ENCODE measurements at regions not wholly inside any gene's neighbourhood (a gene's known extent, or its start where the extent isn't known, plus 50 kb on each side); places are given as distances from the start of the nearest gene placed in this dataset.

- H3K27me3 Mint-ChIP-seq (ENCODE audit: low read depth), result no peaks in the 10 kb centered on the region
- TF ChIP-seq CTCF (conservative IDR thresholded peaks at IDR 0.05), result no peak
- no peaks in the 10 kb centered on the region for H3K9me3 Mint-ChIP-seq
- H3K36me3 Mint-ChIP-seq (ENCODE audit: low read depth), result no peaks in the 10 kb centered on the region
- no peaks in the 10 kb centered on the region for H3K4me1 Mint-ChIP-seq
- DNase-seq (ENCODE audit: low read depth, low spot score), result no peak
- H3K4me3 Mint-ChIP-seq, result no peak overlapping the region
- no peak overlapping the region for H3K27ac Mint-ChIP-seq (ENCODE audit: unreplicated experiment)
Measured at GRCh38 chr11:105227363-105227762, 87.8 kb upstream of the CARD18 start.

DNA sequence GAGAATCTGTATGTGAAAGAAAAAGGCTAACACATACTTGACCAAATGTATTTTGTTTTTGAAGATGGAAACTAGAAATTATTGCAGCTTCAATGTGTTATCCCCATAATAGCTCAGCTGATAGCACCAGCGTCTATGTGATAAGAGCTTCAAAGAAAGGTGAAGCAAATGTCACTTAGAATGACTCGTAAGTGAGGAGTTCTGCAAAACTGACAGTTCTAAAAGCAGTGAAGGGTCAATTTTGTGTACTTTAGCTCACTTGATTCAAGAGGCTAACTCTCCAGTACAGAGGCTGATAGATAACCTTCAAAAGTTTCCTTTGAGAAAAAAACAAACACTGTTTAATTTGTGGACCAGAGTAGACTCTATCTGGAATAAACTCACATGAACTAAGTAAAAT lies 87.2 kb upstream of the CARD18 start:
- TF ChIP-seq CTCF (conservative IDR thresholded peaks at IDR 0.05), result no peak
- Mint-ChIP-seq H3K27ac (ENCODE audit: unreplicated experiment) (no peak overlapping the region), H3K36me3 (ENCODE audit: low read depth) (no peaks in the 10 kb centered on the region), H3K9me3 (no peaks in the 10 kb centered on the region), H3K4me3 (no peak overlapping the region), H3K27me3 (ENCODE audit: low read depth) (no peaks in the 10 kb centered on the region), H3K4me1 (no peaks in the 10 kb centered on the region)
- DNase-seq (ENCODE audit: low read depth, low spot score), result no peak

GRCh38 chr11:105226091-105226490 lies 86.5 kb upstream of the CARD18 start:
- no peak overlapping the region for H3K27ac Mint-ChIP-seq (ENCODE audit: unreplicated experiment)
- no peak for DNase-seq (ENCODE audit: low read depth, low spot score)
- H3K4me1 Mint-ChIP-seq, result no peaks in the 10 kb centered on the region
- H3K36me3 Mint-ChIP-seq (ENCODE audit: low read depth), result no peaks in the 10 kb centered on the region
- H3K4me3 Mint-ChIP-seq, result no peak overlapping the region
- no peaks in the 10 kb centered on the region for H3K27me3 Mint-ChIP-seq (ENCODE audit: low read depth)
- TF ChIP-seq CTCF (conservative IDR thresholded peaks at IDR 0.05), result no peak
- H3K9me3 Mint-ChIP-seq, result no peaks in the 10 kb centered on the region

DNA sequence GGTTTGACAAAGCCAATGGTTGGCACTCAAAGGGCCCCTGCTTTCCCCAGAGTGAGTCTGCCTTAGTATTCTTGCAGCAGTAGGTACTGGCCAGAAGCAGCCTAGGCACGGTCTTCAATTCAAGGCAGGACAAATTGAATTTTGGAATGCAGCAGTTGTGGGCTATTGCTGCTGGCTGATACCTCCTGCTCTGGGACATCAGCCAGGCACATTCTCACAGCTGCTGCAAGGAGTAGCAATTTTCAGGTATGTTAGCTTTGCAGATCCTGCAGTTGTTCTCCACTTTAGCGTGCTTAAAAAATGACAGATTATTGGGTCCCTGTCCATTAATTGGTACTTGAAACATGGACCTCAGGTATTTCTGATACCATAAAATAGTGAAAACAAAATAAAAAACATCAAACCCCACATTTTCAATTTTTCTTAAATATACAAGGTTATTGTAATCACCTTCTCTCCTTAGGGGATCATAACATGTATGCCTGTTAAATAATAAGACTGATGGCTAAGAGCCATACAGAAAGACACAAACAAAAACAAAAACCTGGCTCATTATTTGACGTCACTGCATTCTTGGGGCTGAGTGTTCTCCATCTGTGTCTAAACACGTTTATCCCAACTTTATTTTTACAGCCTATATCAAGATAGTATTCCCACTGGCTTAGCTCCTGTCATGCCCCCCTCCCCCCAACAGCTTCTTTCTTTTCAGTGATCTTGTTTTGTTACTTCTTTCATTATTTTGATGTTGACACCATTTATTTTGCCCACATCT lies 85.1 kb upstream of the CARD18 start:
- no peaks in the 10 kb centered on the region for H3K9me3 Mint-ChIP-seq

GRCh38 chr11:105220121-105220520 lies 80.6 kb upstream of the CARD18 start:
- no peak for TF ChIP-seq CTCF (conservative IDR thresholded peaks at IDR 0.05)
- H3K27ac Mint-ChIP-seq (ENCODE audit: unreplicated experiment), result no peak overlapping the region
- H3K4me1 Mint-ChIP-seq, result no peaks in the 10 kb centered on the region
- H3K36me3 Mint-ChIP-seq (ENCODE audit: low read depth), result no peaks in the 10 kb centered on the region
- no peak overlapping the region for H3K4me3 Mint-ChIP-seq
- no peaks in the 10 kb centered on the region for H3K27me3 Mint-ChIP-seq (ENCODE audit: low read depth)
- H3K9me3 Mint-ChIP-seq, result no peaks in the 10 kb centered on the region
- no peak for DNase-seq (ENCODE audit: low read depth, low spot score)

More for the DNA sequence above, 85.1 kb upstream of the CARD18 start:
- Mint-ChIP-seq H3K4me3 (no peak overlapping the region), H3K4me1 (no peaks in the 10 kb centered on the region), H3K27ac (ENCODE audit: unreplicated experiment) (no peak overlapping the region), H3K27me3 (ENCODE audit: low read depth) (no peaks in the 10 kb centered on the region), H3K36me3 (ENCODE audit: low read depth) (no peaks in the 10 kb centered on the region)
- TF ChIP-seq CTCF (conservative IDR thresholded peaks at IDR 0.05), result no peak
- DNase-seq (ENCODE audit: low read depth, low spot score), result no peak
